Activated CD4-positive, alpha-beta T cell treated with anti-CD3 and anti-CD28 coated beads, Interleukin-10, Interleukin-2, amounts not matched to agents 100 ng/mL and 50 ng/mL, durations not matched to agents 16 hours and 8 hours (primary cell): ENCODE measurements at regions not wholly inside any gene's neighbourhood (a gene's known extent, or its start where the extent isn't known, plus 50 kb on each side); places are given as distances from the start of the nearest gene placed in this dataset.

Experiments used
- DNase-seq: peaks from one replicate; pipeline ENCODE4 v3.0.0-alpha.2; 2020

- no peak for DNase-seq
Measured at GRCh38 chr11:15544353-15544752, 429.6 kb downstream of the INSC start.

DNA sequence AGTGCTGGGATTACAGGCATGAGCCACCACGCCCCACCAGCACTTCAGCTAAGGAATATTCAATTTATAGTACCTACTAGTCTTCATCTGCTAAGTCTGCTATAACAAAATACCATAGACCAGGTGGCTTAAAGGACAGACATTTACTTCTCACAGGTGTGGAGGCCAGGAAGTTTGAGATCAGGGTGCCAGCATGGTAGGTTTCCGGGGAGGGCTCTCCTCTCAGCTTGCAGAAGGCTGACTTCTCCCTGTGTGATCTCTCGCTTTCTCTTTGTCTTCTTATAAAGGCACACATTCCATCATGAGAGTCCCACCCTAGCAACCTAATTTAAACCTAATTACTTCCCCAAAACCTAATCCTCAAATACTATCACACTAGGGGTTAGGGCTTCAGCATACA lies 433.0 kb downstream of the INSC start:
- DNase-seq = no peak

DNA sequence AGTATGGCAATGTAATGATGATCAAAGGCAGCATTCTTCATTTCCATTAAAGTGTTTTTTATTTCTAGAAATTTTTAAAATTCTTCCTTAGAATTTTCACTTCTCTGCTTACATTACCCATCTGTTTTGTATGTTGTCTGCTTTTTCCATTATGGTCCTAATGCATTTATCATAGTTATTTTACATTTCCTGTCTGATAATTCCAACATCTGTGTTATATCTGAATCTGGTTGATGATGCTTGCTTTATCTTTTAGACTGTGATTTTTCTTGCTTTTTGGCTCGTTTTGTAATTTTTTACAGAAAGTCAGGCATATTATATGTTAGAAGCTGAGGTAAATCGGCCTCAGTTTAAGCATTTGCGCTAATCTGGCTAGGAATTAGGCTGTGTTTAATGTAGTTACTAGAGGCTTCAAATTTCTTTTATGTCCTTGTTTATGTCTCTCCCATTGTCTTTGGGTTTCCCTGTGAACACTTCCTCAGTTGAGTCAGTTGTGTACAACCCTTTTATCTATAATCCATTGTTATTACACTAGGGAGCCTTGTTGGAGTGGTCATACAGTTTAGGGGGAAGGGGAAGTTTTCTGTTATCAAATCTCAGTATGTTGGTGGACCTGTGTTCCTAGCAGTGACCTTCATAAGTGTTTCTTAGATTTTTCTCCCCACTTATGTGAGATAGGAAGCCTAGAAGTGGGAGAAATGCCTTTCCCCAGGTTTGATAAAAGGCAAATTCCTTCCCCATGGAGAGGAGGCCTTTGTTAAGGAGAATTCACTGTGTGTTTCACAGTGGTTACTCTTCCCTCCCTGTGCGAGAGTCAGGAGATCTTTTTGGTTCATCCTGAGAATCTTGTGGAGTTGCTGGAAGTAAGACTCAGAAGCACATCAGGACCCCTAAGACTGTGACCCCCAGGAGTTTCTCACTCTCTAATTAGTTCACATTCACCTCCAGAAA lies 437.5 kb downstream of the INSC start:
- no peak for DNase-seq

DNA sequence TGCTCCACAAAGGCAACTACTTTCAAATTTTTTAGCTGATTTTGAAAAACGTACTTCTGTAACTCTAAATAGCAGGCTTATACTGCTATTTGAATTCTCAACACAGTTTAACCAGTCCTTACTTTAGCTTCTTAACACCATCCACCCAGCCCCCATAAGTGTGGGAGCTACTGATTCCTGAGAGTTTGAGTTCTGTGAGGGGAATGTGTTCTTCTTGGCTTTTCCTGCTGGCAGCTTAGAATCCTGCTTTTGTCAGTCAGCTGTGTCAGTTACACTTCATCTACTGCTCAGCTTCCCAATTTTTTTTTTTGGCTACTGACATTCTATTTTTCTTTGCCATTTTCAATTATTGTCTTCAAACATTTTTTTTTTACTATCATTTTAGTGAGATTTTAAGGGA lies 440.4 kb downstream of the INSC start:
- DNase-seq = no peak

GRCh38 chr11:15557457-15558230 lies 442.9 kb downstream of the INSC start:
- DNase-seq = no peak

- no peak for DNase-seq
Measured at GRCh38 chr11:15558513-15559181, 443.9 kb downstream of the INSC start.

- no peak for DNase-seq
Measured at GRCh38 chr11:15560689-15561467, 446.2 kb downstream of the INSC start.

DNA sequence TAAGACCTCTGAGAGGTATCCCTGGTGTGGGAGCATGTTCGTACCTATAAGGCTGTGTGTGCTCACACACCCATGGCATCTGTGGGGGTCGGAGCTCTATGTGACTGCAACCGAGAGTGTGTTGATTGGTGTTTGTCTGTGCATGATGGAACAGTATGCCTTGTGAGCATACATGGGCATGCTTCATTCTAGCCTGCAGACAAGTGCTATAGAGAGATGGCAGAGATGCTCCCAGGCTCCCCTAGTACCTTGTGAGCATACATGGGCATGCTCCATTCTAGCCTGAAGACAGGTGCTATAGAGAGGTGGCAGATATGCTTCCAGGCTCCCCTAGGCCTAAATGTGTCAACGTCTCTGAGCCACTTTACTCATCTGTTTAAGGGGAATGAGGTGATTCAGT lies 447.5 kb downstream of the INSC start:
- DNase-seq = no peak

GRCh38 chr11:15563054-15563453 lies 448.3 kb downstream of the INSC start:
- DNase-seq = no peak

DNA sequence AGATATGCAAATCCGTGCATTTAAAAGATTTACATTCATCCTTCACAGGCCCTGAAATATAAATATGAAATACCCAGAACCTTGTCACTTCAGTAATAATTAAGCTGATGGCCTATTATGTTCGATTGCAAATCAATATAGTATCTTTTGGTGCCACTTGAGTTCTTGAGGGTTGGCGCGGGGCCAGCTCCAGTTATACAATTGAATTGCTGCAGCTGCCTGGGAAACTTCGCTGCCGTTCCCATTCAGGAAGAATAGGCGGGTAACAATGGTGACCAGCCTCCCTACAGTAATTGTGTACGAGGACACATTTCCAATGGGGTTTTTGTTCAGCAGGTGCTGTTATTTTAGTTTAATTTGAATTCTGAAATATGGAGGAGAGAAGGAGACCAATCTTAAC lies 451.2 kb downstream of the INSC start:
- no peak for DNase-seq

DNA sequence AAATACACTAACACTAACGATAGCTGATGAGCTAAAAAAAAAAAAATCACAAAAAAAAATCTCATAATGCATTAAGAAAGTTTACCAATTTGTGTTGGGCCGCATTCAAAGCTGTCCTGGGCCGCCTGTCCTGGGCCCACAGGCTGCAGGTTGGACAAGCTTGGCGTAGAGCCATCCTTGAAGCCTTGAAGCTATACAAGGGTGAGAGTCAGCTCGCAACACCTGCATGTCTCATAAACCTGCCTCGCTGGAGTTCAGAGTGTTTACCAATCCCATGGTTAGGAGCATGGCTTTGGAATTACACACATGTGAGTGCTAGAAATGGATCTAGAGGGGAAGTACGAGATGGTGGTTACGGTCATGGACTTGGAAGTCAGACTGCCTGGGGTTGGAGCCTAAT lies 453.7 kb downstream of the INSC start:
- DNase-seq = no peak

DNA sequence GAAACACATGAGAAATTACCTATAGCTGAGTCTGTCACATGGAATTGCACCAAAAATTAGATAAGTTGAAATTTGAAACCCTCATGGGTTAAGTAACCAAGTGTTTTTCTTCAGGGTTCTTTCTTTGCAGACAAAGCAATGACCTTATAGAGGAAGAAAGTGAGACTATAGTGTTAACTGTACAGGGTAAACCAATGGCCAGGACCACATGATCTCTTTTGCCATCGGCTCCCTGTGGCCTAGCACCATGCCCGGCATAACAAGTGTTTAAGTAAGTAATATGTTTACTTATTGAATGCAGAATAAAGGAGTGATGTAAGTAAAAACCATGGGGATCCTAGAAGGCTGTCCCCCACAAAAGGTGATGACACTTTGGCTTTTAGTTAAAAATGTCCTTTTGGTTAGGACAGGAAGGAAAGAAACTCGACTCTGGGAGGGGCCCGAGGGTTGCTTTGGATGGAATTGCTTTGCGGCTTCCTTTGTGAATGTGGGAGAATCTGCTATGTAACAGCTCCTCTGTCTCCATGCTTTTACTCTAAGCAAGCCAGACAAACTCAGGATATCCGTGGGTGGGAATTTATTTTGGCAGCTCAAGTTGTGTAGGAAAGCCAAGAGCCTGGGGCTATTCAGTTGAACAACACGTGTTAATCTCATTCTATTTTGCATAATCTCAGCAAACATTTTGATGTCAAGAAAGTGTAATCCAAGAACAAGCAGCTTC lies 454.7 kb downstream of the INSC start:
- DNase-seq = no peak

GRCh38 chr11:15575409-15575808 lies 460.7 kb downstream of the INSC start:
- no peak for DNase-seq

GRCh38 chr11:15576769-15577168 lies 462.0 kb downstream of the INSC start:
- no peak for DNase-seq

DNA sequence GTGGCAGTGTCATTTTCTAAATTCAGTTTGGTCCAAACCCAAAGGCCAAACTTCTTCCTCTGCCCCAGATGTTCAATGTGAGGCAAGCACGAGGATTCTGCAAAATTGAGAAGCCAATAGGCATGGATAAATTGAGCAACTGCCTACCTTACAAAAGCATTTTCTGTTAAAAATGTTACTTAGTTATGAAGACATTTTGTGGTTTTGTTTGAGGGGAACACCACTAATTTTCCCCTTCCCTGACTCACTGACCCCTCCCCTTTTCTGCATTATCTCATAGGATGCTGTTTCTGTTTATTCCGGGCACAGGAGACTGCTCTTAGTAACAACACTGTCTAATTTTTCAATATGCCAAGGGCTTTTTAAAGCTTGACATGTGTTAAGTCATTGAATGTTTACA lies 462.8 kb downstream of the INSC start:
- DNase-seq = no peak

DNA sequence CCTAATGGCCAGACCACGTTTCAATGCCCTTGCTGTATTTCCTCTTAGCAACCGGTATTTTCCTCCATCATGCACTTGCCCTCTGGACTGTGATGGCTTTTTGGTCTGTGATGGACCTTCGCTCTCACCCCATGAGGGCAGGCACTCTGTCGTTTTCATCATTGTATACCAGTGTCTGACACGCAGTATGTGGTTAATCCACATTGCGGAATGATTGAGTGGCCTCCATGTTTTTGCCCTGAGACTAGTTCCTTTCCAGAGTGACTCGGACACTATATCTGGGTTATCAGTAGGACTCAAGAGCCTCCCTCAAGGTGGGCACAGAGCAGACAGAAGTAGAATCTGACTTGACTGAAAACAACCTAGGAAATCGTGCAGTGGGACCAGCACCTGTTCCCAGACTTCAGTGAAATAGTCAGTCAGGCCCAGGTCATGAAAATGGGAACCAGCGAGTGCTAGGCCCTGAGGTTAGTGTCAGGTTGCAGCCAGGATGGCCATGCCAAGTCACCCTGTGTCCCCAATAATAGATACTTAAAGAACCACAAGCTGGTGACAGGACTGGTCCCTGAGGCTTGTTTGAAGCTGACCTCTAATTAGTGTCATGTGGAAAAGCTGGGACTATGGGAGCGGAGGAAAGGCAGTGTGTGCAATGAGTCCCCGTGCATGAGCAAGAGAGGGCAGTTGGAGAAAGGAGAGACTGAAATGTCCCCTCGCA lies 464.7 kb downstream of the INSC start:
- DNase-seq = no peak

DNA sequence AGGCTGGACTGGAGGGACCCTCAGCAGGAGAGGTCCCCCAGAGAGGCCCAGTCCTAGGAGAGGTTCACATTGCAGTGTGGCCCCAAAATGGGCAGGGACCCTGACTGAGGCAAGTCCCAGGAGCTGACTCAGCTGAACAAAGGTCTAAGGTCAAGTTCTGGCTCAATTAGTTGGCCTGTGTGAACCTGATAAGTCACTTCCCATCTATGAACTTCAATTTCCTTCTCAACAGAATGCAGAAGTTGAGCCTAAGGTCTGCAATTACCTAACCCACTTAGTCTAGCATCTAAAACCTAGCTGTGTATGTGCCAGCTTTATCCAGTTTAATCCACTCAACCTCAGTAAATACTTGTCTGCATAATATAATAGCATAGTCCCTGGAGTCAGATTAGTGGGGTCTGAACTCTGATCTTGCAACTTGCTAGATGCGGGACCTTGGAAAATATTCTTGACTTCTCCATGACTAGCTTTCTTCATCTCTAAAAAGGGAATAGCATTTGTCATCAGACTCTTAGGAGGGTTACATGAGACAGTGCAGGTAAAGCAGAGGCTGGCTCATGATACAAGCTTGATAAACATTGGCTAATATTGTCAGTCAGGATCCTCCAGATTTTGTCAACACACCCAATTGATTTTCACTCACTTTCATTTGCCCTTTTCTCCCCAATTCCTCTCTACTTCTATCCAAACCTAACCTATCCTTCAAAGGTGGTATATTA lies 465.5 kb downstream of the INSC start:
- no peak for DNase-seq

GRCh38 chr11:15580775-15581095 lies 466.0 kb downstream of the INSC start:
- DNase-seq = no peak

GRCh38 chr11:15584158-15584557 lies 469.4 kb downstream of the INSC start:
- DNase-seq = no peak

GRCh38 chr11:15585602-15586331 lies 471.0 kb downstream of the INSC start:
- DNase-seq = no peak
